LoVo (cell line): ENCODE measurements at regions not wholly inside any gene's neighbourhood (a gene's known extent, or its start where the extent isn't known, plus 50 kb on each side); places are given as distances from the start of the nearest gene placed in this dataset.
"Not testable (repeated sequence)": the region's sequence is repeated elsewhere in the genome, so short reads cannot be mapped to it uniquely, and the experiment has no call there.

ENCODE experiments used
- DNase-seq: peaks from one replicate; pipeline ENCODE4 v3.0.0-alpha.2; 2016; ENCODE audit warnings: low spot score

- DNase-seq = no peak
Observed at GRCh38 chr1:101410048-101410878, 173.4 kb downstream of the S1PR1 start.

- no peak for DNase-seq
Observed at GRCh38 chr1:101420406-101420805, 183.6 kb downstream of the S1PR1 start.

GRCh38 chr1:101428083-101428482, 191.3 kb downstream of the S1PR1 start:
- DNase-seq = not testable (repeated sequence)

- no peak for DNase-seq
Observed at GRCh38 chr1:101428562-101428961, 191.7 kb downstream of the S1PR1 start.

GRCh38 chr1:101431956-101432510, 195.2 kb downstream of the S1PR1 start:
- no peak for DNase-seq

GRCh38 chr1:101435831-101436511, 199.2 kb downstream of the S1PR1 start:
- no peak for DNase-seq

GRCh38 chr1:101437800-101438199, 201.0 kb downstream of the S1PR1 start:
- no peak for DNase-seq

GRCh38 chr1:101438359-101438758, 201.5 kb downstream of the S1PR1 start:
- no peak for DNase-seq

GRCh38 chr1:101440485-101440884, 203.7 kb downstream of the S1PR1 start:
- DNase-seq = no peak

- DNase-seq = no peak
Observed at GRCh38 chr1:101444381-101444780, 207.6 kb downstream of the S1PR1 start.

- DNase-seq = no peak
Observed at GRCh38 chr1:101444873-101445618, 208.2 kb downstream of the S1PR1 start.

- no peak for DNase-seq
Observed at GRCh38 chr1:101448018-101448417, 211.2 kb downstream of the S1PR1 start.

GRCh38 chr1:101450691-101451090, 213.9 kb downstream of the S1PR1 start:
- DNase-seq = not testable (repeated sequence)

GRCh38 chr1:101451888-101452287, 215.1 kb downstream of the S1PR1 start:
- DNase-seq = no peak

GRCh38 chr1:101452825-101453224, 216.0 kb downstream of the S1PR1 start:
- DNase-seq = peak; percentile 37

GRCh38 chr1:101453844-101454243, 217.0 kb downstream of the S1PR1 start:
- no peak for DNase-seq

GRCh38 chr1:101455166-101455565, 218.3 kb downstream of the S1PR1 start:
- no peak for DNase-seq

GRCh38 chr1:101460739-101461138, 223.9 kb downstream of the S1PR1 start:
- DNase-seq = no peak

- no peak for DNase-seq
Observed at GRCh38 chr1:101463195-101463594, 226.4 kb downstream of the S1PR1 start.

GRCh38 chr1:101465941-101466340, 229.1 kb downstream of the S1PR1 start:
- DNase-seq = no peak

- peak; percentile 37 for DNase-seq
Observed at GRCh38 chr1:101474039-101474665, 237.3 kb downstream of the S1PR1 start.

GRCh38 chr1:101476541-101476940, 239.7 kb downstream of the S1PR1 start:
- no peak for DNase-seq
